DND-41 (cell line): ENCODE measurements at regions not wholly inside any gene's neighbourhood (a gene's known extent, or its start where the extent isn't known, plus 50 kb on each side); places are given as distances from the start of the nearest gene placed in this dataset.

Source experiments
- EZH2 ChIP-seq: IDR thresholded peaks from 3 replicates; pipeline ENCODE4 v1.6.1; 2012; ENCODE audit warnings: borderline replicate concordance, low read depth, mild to moderate bottlenecking, moderate library complexity, low read length, inconsistent platforms; ENCODE audit not compliant: severe bottlenecking
- TF ChIP-seq, protein P1 (sequence below): IDR thresholded peaks from 2 replicates; pipeline ENCODE4 v1.5.1; 2012; ENCODE audit warnings: borderline replicate concordance, low read length, moderate library complexity, mild to moderate bottlenecking; ENCODE audit not compliant: poor library complexity, severe bottlenecking; ENCODE audit errors: extremely low read depth

DNA sequence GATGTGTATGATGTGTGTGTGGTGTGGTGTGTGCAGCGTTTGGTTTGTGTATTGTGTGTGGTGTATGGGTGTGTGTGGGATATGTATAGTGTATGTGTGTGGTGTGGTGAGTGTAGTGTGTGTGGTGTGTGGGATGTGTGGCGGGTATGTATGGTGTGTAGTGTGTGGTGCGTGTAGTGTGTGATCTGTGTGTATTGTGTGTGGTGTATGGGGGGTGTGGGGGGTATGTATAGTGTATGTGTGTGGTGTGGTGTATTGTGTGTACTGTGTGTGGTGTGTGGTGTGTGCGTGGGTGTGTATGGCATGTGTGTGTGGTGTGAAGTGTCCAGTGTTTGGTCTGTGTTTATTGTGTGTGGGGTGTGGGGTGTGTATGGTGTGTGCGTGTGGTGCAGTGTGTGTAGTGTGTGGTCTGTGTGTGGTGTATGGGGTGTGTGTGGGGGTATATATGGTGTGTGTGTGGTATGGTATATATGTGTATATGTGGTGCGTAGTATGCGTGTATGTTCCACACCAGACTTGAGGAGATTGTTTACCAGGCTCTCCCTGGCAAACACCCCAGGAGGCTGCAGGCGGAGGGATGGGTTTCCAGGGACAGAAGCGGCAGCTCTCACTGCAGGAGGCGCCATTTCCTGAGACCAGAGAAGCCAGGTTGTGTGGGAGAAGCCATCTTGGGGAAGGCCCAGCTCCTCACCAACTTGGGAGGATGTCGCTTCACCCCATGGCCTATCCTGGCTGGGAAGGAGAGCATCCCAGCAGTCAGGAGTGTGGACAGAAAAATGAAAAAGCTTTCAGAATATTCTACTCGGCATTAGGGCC, 138.1 kb downstream of the NXNL2 start:
- TF ChIP-seq, protein P1, sequence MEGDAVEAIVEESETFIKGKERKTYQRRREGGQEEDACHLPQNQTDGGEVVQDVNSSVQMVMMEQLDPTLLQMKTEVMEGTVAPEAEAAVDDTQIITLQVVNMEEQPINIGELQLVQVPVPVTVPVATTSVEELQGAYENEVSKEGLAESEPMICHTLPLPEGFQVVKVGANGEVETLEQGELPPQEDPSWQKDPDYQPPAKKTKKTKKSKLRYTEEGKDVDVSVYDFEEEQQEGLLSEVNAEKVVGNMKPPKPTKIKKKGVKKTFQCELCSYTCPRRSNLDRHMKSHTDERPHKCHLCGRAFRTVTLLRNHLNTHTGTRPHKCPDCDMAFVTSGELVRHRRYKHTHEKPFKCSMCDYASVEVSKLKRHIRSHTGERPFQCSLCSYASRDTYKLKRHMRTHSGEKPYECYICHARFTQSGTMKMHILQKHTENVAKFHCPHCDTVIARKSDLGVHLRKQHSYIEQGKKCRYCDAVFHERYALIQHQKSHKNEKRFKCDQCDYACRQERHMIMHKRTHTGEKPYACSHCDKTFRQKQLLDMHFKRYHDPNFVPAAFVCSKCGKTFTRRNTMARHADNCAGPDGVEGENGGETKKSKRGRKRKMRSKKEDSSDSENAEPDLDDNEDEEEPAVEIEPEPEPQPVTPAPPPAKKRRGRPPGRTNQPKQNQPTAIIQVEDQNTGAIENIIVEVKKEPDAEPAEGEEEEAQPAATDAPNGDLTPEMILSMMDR, result peak; percentile 31
- TF ChIP-seq EZH2, result no peak
